Iris pigment epithelial cell (primary cell): ENCODE measurements at regions not wholly inside any gene's neighbourhood (a gene's known extent, or its start where the extent isn't known, plus 50 kb on each side); places are given as distances from the start of the nearest gene placed in this dataset.

ENCODE experiments used
- DNase-seq: peaks from one replicate; pipeline ENCODE4 v3.0.0-alpha.2; 2011; ENCODE audit warnings: low read depth

DNA sequence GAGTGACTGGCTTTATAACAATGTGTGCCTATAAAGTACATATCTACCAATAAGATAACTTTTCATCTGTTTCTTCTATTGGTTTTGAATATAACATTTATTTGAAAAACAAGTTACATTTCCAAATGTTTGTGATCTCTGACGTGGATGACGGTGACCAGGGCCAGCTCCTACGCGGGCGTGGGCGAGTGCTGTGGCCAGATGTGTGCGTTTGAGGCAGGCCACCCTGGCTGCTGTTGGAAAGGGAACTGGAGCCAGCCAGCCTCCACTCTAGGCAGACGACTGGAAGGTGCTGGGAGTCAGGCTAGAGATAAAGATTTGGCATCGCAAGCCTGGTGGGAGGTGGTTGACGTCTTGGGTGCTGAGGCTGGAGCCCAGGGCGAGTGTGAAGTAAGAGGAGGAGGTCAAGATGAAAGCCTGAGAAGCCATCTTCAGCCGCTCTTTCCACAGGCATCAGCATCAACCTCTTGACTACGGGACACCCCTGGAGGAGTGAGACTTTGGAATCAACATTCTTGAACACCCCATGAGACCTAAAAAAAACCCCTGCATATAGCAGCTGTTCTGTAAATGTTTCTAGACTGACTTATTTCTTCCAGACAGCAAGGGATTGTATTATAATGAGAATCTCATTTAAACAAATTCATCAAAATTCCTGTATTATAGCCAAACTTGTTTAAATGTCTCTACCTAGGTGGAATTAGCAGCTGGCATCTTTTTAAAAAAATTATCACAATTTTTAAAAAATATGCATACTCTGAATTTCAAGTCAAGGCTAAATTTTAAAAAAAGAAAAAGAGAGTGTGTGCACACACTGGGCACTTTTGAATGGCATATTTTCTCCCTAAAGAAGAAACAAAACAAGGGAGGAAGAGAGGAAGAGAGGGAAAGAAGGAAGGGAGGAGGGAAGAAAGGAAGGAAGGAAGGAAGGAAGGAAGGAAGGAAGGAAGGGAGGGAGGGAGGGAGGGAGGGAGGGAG lies 112.5 kb upstream of the SLC44A3 start:
- DNase-seq, result no peak

DNA sequence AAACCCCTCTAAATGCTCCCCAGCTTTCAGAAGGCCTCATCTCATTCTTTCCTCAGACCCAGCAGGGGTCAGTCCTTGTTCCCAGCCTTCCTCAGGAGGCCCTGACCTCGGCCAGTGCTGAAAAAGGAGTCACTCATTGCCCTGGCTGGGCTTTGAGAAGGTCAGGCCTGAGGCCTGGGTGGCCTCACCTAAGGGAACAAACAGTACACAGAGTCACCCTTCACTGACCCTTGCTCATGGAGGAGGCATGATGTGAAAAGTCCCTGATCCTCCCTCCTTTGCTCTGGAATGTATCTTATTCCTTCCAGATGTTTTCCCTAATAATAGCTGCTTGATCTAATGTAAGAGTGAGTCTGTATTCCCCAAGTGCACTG lies 117.7 kb upstream of the SLC44A3 start:
- DNase-seq, result no peak

DNA sequence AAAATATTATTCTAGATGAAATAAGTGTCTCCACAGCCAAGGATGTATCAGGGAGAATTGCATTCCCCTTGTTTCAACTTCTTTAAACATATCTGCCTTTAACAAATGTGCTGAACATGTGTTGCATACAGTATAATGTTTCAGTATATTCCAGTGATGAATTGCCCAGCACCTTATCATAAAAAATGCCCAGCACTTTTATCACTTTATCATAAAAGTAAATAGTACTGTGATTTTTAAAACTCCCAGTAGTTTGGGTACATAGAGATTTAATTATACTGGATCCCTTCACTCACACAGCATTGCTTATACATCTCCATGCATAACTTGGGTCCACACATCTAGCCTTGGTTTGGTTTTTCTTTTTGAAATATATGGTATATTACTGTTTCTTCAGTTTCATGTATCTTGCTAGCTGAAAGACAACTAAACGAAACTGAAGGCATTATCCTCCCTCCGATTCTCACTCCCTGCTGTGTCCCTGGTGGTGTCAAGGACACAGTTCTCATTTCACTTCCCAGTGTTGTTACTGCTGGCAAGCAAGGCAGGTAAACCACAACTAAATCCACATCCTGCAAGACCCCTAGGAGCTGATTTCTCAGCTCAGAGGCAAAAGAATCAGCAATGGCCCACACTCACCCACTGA lies 118.2 kb upstream of the SLC44A3 start:
- no peak for DNase-seq

DNA sequence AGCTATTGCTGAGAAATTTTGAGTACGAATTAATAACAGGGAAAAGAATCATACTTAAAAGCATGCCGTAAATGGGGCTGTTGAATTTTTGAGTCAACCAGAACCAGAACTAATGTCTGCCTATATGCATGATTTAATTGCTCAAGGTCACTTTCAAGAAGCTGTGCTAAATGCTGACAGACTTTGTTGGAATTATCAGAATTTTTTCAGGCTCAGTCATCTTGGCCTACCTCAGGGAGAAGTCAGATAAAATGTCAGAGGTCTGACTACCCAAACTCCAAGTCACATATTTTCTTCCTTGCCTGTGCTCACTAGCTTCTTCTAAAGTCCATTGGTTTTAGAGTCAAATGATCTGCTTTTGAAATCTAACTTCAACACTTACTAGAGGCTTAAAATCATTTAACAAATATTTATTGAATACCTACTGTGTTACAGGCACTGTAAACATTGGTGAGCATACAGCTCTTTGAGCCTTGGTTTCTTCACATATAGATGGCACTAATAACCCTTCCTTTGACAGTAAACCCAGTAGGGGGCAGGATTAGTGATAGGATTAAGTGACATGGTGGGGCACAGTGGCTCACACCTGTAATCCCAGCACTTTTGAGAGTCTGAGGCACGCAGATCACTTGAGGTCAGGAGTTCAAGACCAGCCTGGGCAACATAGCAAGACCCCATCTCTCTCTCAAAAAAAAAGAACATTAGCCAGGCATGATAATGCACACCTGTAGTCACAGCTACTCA lies 121.2 kb upstream of the SLC44A3 start:
- peak; percentile 81 for DNase-seq

DNA sequence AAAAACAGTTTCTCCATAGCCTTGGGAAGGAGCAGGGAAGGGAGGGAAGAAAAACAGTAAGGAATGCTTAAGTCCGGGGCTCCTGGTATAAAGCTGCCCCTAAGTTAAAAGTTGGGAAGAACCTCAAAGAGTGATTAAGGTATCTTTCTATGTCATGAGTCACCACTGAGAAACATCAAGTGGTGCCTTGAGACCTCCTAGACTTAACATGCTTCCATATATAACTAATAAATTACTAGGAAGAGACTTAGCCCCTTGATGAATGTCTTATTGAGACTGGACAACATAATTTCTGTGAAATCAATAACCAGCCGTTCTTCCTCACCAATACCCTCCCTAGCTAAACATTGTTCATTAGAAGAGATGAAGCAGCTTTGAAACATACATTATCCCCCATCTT lies 121.8 kb upstream of the SLC44A3 start:
- peak; percentile 39 for DNase-seq

DNA sequence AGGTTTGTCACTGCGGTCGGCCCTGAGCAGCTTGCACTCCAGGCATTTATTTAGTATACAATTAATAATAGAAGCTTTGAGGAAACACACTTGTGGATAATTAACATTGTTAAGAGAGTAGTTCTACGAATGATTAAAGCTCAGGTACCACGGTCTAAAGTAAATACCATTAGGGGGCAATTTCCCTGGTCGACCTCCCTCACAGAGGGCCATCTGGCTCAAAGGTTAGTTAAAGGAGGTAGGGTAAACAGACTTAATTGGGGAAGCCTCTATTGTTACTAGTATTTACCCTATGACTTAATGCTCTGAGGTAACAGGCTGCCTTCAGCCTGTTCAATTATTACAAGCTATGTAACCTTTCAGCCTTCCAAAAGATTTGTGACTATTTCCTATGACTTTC lies 122.3 kb upstream of the SLC44A3 start:
- no peak for DNase-seq

DNA sequence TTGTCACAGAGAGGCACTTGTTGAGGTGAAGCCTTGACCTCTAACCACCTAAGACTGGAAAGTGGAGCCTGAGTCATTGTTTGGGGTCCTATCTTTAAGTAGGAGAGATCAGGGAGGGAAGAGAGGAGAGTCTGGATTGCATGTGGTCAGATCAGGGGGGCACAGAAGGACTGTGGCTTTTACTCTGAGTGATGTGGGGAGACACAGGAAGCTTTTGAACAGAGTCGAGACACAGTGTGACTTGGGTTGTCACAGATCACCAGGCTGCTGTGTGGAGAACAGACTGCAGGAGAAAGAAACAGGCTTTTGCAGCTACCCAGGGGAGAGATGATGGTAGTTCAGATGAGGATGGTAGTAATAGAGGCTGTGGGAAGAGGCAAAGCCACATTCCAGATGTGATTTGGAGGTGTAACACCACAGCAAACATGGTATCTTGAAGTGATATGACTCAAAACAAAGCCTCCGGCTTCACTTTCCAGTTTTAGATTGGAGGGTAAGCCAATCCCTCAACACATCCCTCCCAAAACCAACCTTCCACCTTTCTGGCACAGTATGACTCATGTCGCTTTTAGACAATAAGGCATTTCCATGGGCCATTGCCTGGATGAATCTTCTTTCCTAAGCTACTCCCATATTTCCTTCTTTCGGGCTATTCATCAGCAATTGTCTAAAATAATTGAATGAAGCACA lies 125.8 kb upstream of the SLC44A3 start:
- no peak for DNase-seq

DNA sequence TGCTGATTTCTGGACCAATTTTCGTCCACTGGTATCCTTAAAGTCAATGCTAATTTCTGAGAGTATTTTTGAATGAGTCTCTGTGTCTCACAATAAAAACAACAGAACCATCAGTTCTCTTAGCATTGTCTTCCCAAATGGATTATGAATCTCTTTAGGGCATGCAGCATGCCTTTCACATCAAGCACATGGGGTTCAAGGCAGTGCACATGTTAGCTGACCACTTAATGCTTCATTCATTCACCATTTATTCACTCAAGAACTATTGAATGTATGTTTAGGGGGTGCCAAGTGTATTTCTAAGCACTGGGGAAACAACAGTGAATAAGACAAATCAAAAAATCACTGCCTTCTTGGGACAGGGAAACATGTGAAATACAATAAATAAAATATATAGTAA lies 126.7 kb upstream of the SLC44A3 start:
- DNase-seq, result no peak

DNA sequence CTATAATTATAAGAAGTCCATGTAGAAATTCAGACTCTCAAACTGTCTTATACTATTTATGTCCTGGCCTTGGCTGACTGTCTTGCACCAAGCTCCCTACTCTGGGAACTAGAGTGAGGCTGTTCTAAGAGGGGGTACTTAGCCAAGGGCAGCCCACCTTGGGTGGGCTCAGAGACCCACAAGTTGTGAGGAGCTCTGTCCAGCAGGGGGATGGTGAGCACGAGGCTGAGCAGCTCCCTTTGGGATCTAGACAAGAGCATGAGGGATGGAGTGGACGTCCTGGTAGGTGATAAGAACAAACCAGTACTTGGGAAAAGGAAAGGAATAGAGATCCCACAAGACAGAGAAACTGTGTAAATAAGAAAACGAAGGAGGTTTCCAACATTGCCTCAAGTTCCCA lies 127.1 kb upstream of the SLC44A3 start:
- DNase-seq, result no peak

DNA sequence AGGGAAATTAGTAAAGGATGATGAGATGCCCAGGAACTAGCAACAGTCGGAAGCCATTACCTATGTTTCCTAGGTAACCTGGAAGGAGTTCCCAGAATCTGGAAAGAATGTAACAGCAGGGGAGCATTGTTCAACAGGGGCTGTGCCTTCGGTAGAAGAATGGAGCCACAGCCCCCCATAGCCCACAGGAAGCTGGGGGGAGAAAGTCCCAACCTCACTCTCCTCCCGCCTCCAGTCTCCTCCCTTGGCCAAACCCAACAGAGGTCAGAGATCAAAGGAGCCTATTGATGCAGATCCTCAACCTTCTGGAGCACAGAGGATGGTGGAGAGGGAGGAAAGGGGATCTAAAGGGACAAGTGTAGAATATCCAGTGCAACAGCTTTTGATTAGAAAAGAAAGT lies 131.5 kb upstream of the SLC44A3 start:
- DNase-seq, result no peak

DNA sequence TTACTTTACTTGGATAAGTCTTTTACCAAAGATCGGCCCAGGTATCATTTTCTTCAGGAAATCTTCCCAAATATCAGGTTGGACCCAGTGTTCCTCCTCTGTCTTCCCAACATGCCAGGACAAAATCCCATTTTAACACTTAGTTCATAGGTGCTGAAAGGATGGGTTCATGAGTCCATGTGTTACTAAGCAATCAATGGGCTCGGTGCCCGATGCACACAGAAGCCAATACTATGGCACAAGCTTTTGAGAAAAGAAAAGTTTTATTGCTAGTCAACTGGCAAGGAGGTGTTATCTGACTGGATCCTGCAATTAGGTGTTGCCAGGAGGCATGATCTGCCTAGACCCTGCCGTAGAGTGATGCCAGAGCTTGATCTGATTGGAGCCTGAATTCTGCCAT lies 133.3 kb upstream of the SLC44A3 start:
- no peak for DNase-seq

DNA sequence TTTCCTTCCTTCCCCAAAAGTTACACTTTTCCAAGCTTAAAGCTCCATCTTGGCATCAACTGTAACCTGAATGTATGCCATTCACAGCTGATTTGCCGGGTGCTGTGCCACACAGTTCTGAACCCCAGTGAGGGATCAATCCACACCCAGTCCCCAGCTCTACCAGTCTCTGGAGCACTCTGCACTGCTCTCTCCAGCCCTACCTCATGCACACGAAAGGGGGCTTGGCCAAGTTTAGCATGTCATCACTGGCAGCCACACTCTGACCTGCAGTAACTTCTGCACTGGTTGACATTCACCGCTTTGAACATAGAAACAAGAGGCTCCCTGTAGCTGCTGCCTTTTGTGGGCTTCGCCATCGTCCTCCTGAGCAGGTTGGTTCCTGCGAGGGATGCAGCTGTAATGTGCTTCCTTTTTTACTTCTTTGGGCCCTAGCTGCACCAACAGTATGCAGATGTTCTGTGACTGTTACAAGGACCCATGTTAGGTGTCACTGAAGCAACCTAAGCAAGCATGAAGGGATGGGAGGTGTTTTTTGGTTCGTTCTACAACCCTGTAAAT lies 135.4 kb upstream of the SLC44A3 start:
- no peak for DNase-seq

DNA sequence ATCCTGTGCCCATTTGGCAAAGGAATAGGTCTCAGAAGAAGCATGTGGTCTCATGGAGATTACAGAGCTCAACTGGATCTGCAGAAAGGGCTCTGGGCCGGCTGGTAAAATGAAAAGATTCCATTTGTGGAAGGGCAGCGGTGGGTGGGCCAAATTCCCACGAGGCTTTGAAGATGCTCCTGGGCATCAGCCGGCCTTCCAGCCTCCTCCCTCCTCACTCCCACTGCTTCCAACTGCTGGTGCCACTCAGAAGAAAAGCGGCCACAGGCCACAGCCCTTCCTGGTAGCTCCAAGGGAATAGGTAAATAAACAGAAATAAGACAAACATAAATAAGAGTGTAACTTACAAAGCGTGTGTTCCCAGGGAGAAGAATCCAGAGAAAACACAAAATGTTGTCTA lies 136.3 kb upstream of the SLC44A3 start:
- no peak for DNase-seq

DNA sequence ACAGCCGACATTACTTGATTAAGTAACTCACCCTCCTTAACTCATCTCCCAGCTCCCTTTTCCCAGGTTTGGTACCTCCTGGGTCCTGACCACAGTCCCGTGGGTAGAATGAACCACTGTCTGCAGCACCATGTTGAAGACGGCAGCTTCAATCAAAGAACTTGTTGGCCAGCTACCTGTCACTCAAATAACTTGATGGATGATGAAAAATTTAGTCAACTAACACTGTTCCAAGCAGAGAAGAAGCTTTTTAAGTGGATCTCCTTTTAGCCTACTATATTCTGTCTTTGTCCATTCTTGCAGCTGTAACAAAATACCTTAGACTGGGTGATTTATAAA lies 138.4 kb upstream of the F3 start:
- no peak for DNase-seq

DNA sequence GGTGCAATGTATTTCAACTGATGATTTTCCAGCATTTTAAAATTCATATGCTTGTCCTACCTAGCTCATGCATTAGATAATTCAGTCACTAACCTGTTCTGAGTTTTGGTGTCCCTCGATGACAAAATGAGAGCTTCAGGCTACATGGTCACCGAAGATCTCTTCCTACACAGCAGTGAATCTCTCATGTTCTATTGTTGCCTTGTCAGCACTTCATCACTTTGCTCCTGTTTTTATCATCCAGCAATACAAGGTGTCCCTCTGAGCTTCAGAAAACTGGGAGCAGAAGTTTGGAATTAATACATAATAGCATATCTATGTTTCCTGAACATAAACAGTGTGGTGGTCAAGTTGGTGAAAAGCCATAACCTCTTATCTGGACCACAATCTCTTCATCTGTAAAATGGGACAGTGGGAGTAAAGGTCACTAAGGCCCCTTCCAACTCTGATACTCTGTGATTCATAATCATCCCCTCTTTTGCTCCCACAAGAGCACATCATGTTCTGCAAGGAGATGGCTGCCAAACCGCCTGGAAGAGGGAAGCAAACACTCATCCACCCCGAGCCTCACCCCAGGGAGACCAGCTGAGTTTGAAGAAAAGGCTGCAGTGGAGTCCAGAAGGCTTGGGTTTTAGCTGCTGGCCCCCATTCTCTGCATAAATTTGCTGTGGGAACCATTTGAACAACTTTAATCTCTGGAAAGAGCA lies 137.9 kb upstream of the F3 start:
- DNase-seq, result no peak

DNA sequence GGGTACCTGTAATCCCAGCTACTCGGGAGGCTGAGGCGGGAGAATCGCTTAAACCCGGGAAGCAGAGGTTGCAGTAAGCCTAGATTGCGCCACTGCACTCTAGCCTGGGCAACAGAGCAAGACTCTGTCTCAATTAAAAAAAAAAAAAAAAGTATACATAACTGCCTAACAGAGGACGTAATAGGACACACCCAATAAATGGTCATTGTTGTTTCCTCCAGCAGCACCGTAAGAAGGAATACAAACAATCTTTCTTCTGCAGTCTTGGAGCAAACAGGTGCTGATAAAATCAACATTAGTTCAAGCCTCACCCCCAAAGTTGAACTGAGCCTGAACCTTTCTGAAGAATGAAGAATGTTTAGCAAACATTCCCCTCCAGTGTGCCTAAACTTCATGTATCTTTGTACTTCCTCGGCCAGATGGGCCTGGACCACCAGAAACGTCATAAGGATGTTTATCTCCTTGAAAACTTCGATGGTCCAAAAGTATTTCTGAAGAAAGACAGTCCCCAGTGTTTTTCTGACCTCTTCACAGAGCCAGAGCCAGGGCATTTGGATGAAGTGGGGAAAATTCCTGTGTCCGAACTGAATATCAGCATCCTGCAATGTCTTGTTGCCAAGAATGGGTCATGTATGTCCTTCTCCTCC lies 136.8 kb upstream of the F3 start:
- no peak for DNase-seq

DNA sequence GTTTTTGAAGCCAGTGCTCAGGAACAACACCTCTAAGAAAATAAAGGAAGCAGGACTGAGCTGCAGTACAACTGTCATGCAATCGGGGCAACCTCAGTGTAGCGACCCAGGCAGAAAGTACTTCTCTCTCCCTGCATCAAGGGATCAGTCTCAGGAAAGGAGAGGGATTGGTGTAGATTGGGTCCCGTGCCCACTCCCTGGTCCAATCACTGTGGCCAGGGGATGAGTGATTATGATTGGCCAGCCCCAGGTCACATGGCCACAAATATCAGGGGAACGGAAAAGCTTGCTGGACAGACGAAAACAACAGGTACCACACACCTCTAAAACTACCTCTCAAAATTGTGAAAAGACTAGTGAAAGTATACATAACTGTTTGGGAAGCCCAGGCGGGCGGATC lies 136.2 kb upstream of the F3 start:
- no peak for DNase-seq

DNA sequence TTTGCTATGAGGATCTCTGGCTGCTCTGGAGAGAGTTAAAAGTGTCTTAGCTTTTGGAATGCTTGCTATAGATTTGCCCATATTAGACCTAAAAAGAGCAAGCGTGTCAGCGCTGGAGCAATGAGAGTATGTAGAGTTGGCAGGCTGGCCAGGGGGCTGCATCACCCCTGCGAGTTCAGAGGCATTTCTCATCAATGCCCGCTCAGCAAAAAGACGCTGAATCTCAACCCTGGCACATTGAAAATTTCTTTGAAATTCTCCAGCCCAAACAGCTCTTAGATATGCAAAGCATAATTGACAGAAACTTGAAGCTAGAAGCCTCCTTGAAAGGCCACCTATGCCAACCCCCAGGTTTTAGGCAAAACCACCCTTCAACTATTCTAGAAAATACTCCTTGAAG lies 135.5 kb upstream of the F3 start:
- DNase-seq, result no peak

DNA sequence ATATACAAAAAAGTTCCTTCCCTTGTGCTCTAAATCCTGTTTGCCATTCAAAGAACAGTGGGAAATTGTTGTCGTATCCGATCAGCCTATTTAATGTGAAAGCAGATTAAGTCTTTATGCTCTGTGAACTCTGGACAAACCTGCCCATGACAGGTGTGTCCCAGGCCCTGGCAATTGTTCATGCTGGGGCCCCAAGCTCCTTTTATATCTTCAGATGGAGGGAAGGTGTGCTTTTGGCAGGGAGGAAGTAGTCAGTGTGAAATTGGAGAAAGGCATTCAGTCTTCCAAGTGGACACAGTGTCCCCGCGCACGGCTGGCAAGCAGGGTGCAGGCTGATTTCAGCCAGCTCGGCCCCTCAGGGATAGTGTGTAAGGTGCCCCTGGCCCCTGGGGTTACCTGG lies 135.1 kb upstream of the F3 start:
- no peak for DNase-seq

DNA sequence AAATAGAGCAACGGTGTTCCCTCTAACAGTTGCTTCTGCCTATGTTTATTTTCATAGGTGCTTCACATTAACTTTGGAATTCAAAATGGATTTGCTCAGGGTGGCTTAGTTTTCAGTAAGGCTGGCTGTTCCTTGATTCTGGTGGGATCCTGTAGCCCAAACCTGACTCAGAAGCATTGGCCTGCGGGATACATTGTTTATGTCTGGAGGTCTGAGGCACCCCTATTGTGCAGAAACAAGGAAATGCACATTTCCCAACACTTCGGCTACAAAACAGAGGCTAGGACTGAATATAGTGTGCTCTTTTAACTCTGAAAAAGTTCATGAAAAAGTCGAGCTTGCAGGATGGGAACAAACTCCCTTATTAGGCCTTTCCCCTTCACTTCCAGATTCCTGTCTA lies 133.8 kb upstream of the F3 start:
- DNase-seq, result peak; percentile 89

DNA sequence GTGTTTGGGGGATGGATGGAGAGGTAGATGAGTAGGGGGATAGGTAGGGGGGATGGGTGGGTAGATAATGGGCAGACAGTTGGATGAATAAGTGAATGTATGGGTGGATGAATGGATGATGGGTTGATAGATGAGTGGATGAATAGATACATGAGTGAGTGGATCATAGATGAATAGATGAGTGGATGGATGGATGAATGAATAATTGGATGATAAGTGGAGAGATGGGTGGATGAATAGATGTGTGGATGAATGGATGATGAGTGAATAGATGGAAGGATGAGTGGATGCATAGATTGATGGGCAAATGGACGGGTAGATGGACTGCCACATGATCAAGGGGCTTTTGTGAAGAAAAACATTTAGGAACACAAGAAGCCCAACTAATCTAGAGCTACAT lies 133.3 kb upstream of the F3 start:
- no peak for DNase-seq
